ENCODE measurements at regions not wholly inside any gene's neighbourhood (a gene's known extent, or its start where the extent isn't known, plus 50 kb on each side); places are given as distances from the start of the nearest gene placed in this dataset.

- H3K4me1 ChIP-seq, result no peaks in the 10 kb centered on the region
- no peaks in the 10 kb centered on the region for H3K9me3 ChIP-seq
- no peak overlapping the region for H3K4me3 ChIP-seq
- no peaks in the 10 kb centered on the region for H3K27me3 ChIP-seq
- H3K27ac ChIP-seq, result no peak overlapping the region
- WGBS, 2 donors (ENCODE audit: low coverage in 1 of 2), result 60 to 70% methylated on average over 2 to 4 of the region's 4 CpGs
- TF ChIP-seq, protein P1, sequence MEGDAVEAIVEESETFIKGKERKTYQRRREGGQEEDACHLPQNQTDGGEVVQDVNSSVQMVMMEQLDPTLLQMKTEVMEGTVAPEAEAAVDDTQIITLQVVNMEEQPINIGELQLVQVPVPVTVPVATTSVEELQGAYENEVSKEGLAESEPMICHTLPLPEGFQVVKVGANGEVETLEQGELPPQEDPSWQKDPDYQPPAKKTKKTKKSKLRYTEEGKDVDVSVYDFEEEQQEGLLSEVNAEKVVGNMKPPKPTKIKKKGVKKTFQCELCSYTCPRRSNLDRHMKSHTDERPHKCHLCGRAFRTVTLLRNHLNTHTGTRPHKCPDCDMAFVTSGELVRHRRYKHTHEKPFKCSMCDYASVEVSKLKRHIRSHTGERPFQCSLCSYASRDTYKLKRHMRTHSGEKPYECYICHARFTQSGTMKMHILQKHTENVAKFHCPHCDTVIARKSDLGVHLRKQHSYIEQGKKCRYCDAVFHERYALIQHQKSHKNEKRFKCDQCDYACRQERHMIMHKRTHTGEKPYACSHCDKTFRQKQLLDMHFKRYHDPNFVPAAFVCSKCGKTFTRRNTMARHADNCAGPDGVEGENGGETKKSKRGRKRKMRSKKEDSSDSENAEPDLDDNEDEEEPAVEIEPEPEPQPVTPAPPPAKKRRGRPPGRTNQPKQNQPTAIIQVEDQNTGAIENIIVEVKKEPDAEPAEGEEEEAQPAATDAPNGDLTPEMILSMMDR (IDR thresholded peaks at IDR 0.05), result no peak
- TF ChIP-seq EP300 (IDR thresholded peaks at IDR 0.05; ENCODE audit: low read depth) (no peak), POLR2AphosphoS5 (IDR thresholded peaks at IDR 0.05) (no peak), POLR2A (IDR thresholded peaks at IDR 0.05) (no peak)
- intact Hi-C loops (cut with DNase I; ENCODE audit: low total_unique reads), result no loop called here
- no peak for DNase-seq
- no peaks in the 10 kb centered on the region for H3K36me3 ChIP-seq
- in situ Hi-C loops (cut with MboI; ENCODE audit: low pct_ligation_motif_present in 1 of 4, low pct_unique_long_range_greater_than_20kb in 1 of 4, low sequenced_read_pairs in 3 of 4), result no loop called here
Measured at GRCh38 chr16:5790512-5790911, 692.9 kb upstream of the EEF2KMT start.

DNA sequence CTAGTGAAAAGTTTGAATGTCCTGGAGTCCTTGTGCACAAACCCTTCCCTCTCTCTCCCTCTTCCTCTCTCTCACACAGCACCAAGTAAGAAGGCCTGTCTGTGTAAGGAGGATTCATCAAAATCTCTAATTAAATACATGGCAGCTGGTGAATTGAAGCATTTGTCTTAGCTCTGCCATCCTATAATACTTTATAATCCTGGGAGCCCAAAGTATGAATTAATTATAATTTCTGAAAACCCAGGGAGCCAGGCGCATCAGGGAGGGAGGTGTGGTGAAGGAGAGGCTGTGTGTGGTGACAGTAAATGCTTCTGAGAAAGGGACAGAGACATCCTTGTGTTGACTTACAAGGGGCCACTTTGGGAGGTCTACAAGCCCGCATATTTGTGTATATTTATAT, 691.4 kb upstream of the EEF2KMT start:
- WGBS, 2 donors (ENCODE audit: low coverage in 1 of 2), result 56 to 57% methylated on average over 1 to 2 of the region's 2 CpGs
- in situ Hi-C loops (cut with MboI; ENCODE audit: low pct_ligation_motif_present in 1 of 4, low pct_unique_long_range_greater_than_20kb in 1 of 4, low sequenced_read_pairs in 3 of 4), result no loop called here
- TF ChIP-seq, protein P1 (IDR thresholded peaks at IDR 0.05), result no peak
- no peak for TF ChIP-seq POLR2AphosphoS5 (IDR thresholded peaks at IDR 0.05)
- TF ChIP-seq POLR2A (IDR thresholded peaks at IDR 0.05), result no peak
- no peak for TF ChIP-seq EP300 (IDR thresholded peaks at IDR 0.05; ENCODE audit: low read depth)

DNA sequence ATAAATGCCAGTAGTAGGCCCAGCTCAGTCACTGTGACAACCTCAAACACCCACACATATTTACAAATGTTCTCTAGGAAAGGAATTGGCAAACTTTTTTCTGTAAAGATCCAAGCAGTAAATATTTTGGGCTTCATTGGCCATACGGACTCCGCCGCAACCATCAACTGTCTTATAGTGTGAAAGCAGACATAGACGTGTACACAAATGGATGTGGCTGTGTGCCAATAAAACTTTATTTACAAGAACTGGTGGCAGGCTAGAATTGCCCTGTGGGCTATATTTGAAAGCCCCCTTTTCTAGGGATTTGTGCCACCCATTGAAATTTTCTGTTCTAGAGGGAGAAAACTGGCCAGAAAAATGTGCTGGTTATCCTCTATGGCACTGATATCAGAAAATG, 683.8 kb upstream of the EEF2KMT start:
- H3K9me3 ChIP-seq, result no peaks in the 10 kb centered on the region
- 90 to 91% methylated on average over 4 of the region's 4 CpGs for WGBS, 2 donors (ENCODE audit: low coverage in 1 of 2)
- in situ Hi-C loops (cut with MboI; ENCODE audit: low pct_ligation_motif_present in 1 of 4, low pct_unique_long_range_greater_than_20kb in 1 of 4, low sequenced_read_pairs in 3 of 4), result no loop called here
- intact Hi-C loops (cut with DNase I; ENCODE audit: low total_unique reads), result no loop called here
- no peak for TF ChIP-seq POLR2A (IDR thresholded peaks at IDR 0.05)
- TF ChIP-seq EP300 (IDR thresholded peaks at IDR 0.05; ENCODE audit: low read depth), result no peak
- no peak for TF ChIP-seq POLR2AphosphoS5 (IDR thresholded peaks at IDR 0.05)
- TF ChIP-seq, protein P1 (IDR thresholded peaks at IDR 0.05), result no peak
- H3K27ac ChIP-seq, result no peak overlapping the region
- H3K27me3 ChIP-seq, result no peaks in the 10 kb centered on the region
- no peak for DNase-seq
- H3K4me3 ChIP-seq, result no peak overlapping the region
- H3K36me3 ChIP-seq, result no peaks in the 10 kb centered on the region
- no peaks in the 10 kb centered on the region for H3K4me1 ChIP-seq

More for the DNA sequence above, 691.4 kb upstream of the EEF2KMT start:
- Histone ChIP-seq H3K4me1 (no peaks in the 10 kb centered on the region), H3K27ac (no peak overlapping the region), H3K9me3 (no peaks in the 10 kb centered on the region), H3K36me3 (no peaks in the 10 kb centered on the region), H3K27me3 (no peaks in the 10 kb centered on the region), H3K4me3 (no peak overlapping the region)
- intact Hi-C loops (cut with DNase I; ENCODE audit: low total_unique reads), result no loop called here
- DNase-seq, result no peak

DNA sequence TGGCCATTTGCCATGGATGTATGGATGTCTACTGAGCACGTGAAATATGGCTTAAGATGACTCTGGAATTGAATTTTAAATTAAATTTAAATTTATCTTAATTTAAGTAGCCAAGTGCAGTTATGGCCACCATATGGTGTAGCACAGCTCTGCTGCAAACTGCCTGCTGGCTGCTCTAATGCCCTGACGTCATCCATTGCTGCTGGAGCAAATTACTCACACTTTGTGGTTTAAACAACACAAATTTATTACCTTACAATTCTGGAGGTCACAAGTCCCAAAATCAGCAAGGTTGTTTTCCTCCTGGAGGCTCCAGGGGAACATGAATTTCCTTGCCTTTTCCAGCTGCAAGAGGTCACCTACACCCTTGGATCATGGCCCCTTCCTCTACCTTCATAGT, 679.3 kb upstream of the EEF2KMT start:
- no peaks in the 10 kb centered on the region for H3K9me3 ChIP-seq
- intact Hi-C loops (cut with DNase I; ENCODE audit: low total_unique reads), result no loop called here
- TF ChIP-seq, protein P1 (IDR thresholded peaks at IDR 0.05), result no peak
- no peak for TF ChIP-seq POLR2A (IDR thresholded peaks at IDR 0.05)
- TF ChIP-seq POLR2AphosphoS5 (IDR thresholded peaks at IDR 0.05), result no peak
- no peak for TF ChIP-seq EP300 (IDR thresholded peaks at IDR 0.05; ENCODE audit: low read depth)
- H3K4me3 ChIP-seq, result no peak overlapping the region
- H3K4me1 ChIP-seq, result no peaks in the 10 kb centered on the region
- DNase-seq, result no peak
- no peaks in the 10 kb centered on the region for H3K27me3 ChIP-seq
- in situ Hi-C loops (cut with MboI; ENCODE audit: low pct_ligation_motif_present in 1 of 4, low pct_unique_long_range_greater_than_20kb in 1 of 4, low sequenced_read_pairs in 3 of 4), result no loop called here
- WGBS, 2 donors (ENCODE audit: low coverage in 1 of 2), result 70 to 75% methylated on average over 1 to 2 of the region's 2 CpGs
- no peak overlapping the region for H3K27ac ChIP-seq
- no peaks in the 10 kb centered on the region for H3K36me3 ChIP-seq

All from transverse colon (tissue), 4 donors.